HG03354 (cell line): ENCODE measurements at regions not wholly inside any gene's neighbourhood (a gene's known extent, or its start where the extent isn't known, plus 50 kb on each side); places are given as distances from the start of the nearest gene placed in this dataset.

ENCODE experiments used
- ATAC-seq: cut with Tn5 transposase; IDR thresholded peaks from one replicate; pipeline ENCODE4 v1.9.1; 2021; ENCODE audit warnings: mild to moderate bottlenecking; ENCODE audit not compliant: unreplicated experiment, poor library complexity, severe bottlenecking

- ATAC-seq = no peak
Measured at GRCh38 chr15:94671858-94672532, 440.6 kb downstream of the MCTP2 start.

- ATAC-seq = no peak
Measured at GRCh38 chr15:94673801-94674200, 442.4 kb downstream of the MCTP2 start.

GRCh38 chr15:94674296-94674695, 442.9 kb downstream of the MCTP2 start:
- no peak for ATAC-seq

- ATAC-seq = no peak
Measured at GRCh38 chr15:94677202-94677790, 445.9 kb downstream of the MCTP2 start.

GRCh38 chr15:94682171-94682570, 450.8 kb downstream of the MCTP2 start:
- no peak for ATAC-seq

- ATAC-seq = no peak
Measured at GRCh38 chr15:94683902-94684301, 452.5 kb downstream of the MCTP2 start.

GRCh38 chr15:94691169-94691568, 459.8 kb downstream of the MCTP2 start:
- ATAC-seq = no peak

- ATAC-seq = no peak
Measured at GRCh38 chr15:94692710-94693109, 461.3 kb downstream of the MCTP2 start.

- no peak for ATAC-seq
Measured at GRCh38 chr15:94700211-94700610, 468.9 kb downstream of the MCTP2 start.

GRCh38 chr15:94701281-94701985, 470.1 kb downstream of the MCTP2 start:
- no peak for ATAC-seq

GRCh38 chr15:94703596-94703995, 472.2 kb downstream of the MCTP2 start:
- no peak for ATAC-seq

GRCh38 chr15:94704421-94704820, 473.1 kb downstream of the MCTP2 start:
- no peak for ATAC-seq

- ATAC-seq = no peak
Measured at GRCh38 chr15:94704946-94705345, 473.6 kb downstream of the MCTP2 start.

GRCh38 chr15:94709319-94709718, 478.0 kb downstream of the MCTP2 start:
- ATAC-seq = no peak

- ATAC-seq = no peak
Measured at GRCh38 chr15:94722024-94722636, 490.8 kb downstream of the MCTP2 start.

GRCh38 chr15:94723801-94724200, 492.4 kb downstream of the MCTP2 start:
- no peak for ATAC-seq

- no peak for ATAC-seq
Measured at GRCh38 chr15:94731286-94731685, 499.9 kb downstream of the MCTP2 start.

- ATAC-seq = no peak
Measured at GRCh38 chr15:94734460-94734859, 503.1 kb downstream of the MCTP2 start.

- ATAC-seq = no peak
Measured at GRCh38 chr15:94736236-94736635, 504.9 kb downstream of the MCTP2 start.

- no peak for ATAC-seq
Measured at GRCh38 chr15:94739639-94740038, 508.3 kb downstream of the MCTP2 start.

- ATAC-seq = no peak
Measured at GRCh38 chr15:94740469-94740868, 509.1 kb downstream of the MCTP2 start.
